AG04449 (cell line): ENCODE measurements at regions not wholly inside any gene's neighbourhood (a gene's known extent, or its start where the extent isn't known, plus 50 kb on each side); places are given as distances from the start of the nearest gene placed in this dataset.
"Not testable (repeated sequence)": the region's sequence is repeated elsewhere in the genome, so short reads cannot be mapped to it uniquely, and the experiment has no call there.

Source experiments
- CTCF ChIA-PET: fragments of 350-600 bp; formaldehyde crosslinking; extraction: SDS; loops from one replicate; lab custom pipeline; 2021; ENCODE audit warnings: antibody characterized with exemption; lab: Yijun Ruan, JAX
- POLR2A ChIA-PET: fragments of 400-600, 350-600 bp; formaldehyde crosslinking; extraction: SDS; loops from one replicate; lab custom pipeline; 2020; ENCODE audit warnings: antibody characterized with exemption, inconsistent platforms; lab: Yijun Ruan, JAX
- DNase-seq: peaks from one replicate; pipeline ENCODE4 v3.0.0-alpha.2; 2010; ENCODE audit warnings: low read depth, low spot score
- H3K4me3 ChIP-seq: 2 replicates; pipeline ENCODE4 v1.5.1; 2011; ENCODE audit warnings: low read depth, mild to moderate bottlenecking, control low read depth, low read length
- CTCF ChIP-seq: IDR thresholded peaks from one replicate; pipeline ENCODE4 v1.5.1; 2011; ENCODE audit warnings: mild to moderate bottlenecking, moderate library complexity, low read length, control low read depth, inconsistent platforms; ENCODE audit not compliant: insufficient read depth; ENCODE audit errors: missing control alignments

GRCh38 chr4:163237856-163238255 lies 71.2 kb upstream of the NAF1 start:
- ChIA-PET CTCF (no interaction called here), POLR2A (no interaction called here)
- no peak overlapping the region for H3K4me3 ChIP-seq
- DNase-seq: no peak
- no peak for TF ChIP-seq CTCF

GRCh38 chr4:163236389-163236788 lies 69.7 kb upstream of the NAF1 start:
- H3K4me3 ChIP-seq, POLR2A ChIA-PET, DNase-seq, CTCF ChIA-PET: not testable (repeated sequence)

- POLR2A ChIA-PET: no interaction called here
- no peak for TF ChIP-seq CTCF
- H3K4me3 ChIP-seq: no peak overlapping the region
- no peak for DNase-seq
- CTCF ChIA-PET: interaction anchor here (1.3 kb wide), 1 partner anchor 736 kb away, joined by 3 read pairs; no protein-coding TSS in a partner anchor
Observed at GRCh38 chr4:163233321-163233720, 66.6 kb upstream of the NAF1 start.

GRCh38 chr4:163228648-163229047 lies 62.0 kb upstream of the NAF1 start:
- no peak overlapping the region for H3K4me3 ChIP-seq
- POLR2A ChIA-PET: no interaction called here
- DNase-seq: no peak
- no peak for TF ChIP-seq CTCF
- CTCF ChIA-PET: no interaction called here

GRCh38 chr4:163221467-163221866 lies 54.8 kb upstream of the NAF1 start:
- POLR2A ChIA-PET: no interaction called here
- no peak for TF ChIP-seq CTCF
- DNase-seq: no peak
- H3K4me3 ChIP-seq: no peak overlapping the region
- CTCF ChIA-PET: no interaction called here

- ChIA-PET POLR2A (no interaction called here), CTCF (no interaction called here)
- no peak for TF ChIP-seq CTCF
- no peak for DNase-seq
- no peak overlapping the region for H3K4me3 ChIP-seq
Observed at GRCh38 chr4:163217505-163217904, 50.8 kb upstream of the NAF1 start.
